GM19240 (cell line): ENCODE measurements at regions not wholly inside any gene's neighbourhood (a gene's known extent, or its start where the extent isn't known, plus 50 kb on each side); places are given as distances from the start of the nearest gene placed in this dataset.
"Not testable (repeated sequence)": the region's sequence is repeated elsewhere in the genome, so short reads cannot be mapped to it uniquely, and the experiment has no call there.

ENCODE experiments used
- DNase-seq: peaks from one replicate; pipeline ENCODE4 v3.0.0; 2011; ENCODE audit warnings: low spot score; ENCODE audit not compliant: insufficient read length

DNA sequence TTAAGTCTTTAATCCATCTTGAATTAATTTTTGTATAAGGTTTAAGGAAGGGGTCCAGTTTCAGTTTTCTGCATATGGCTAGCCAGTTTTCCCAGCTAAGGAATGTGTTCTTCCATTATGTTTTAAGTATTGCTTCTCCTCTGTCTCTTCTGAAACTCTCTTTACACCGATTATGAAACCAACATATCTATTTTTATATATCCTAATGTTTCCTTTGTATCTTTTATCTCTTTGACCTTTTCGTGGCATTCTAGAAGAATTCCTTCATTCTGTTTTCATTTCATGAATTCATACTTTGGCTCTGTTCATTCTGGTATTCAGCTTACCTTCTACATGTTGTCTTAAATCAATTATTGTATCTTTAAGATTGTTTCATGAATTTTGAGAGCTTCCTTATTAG is 697.0 kb upstream of the ACVR2A start:
- no peak for DNase-seq

DNA sequence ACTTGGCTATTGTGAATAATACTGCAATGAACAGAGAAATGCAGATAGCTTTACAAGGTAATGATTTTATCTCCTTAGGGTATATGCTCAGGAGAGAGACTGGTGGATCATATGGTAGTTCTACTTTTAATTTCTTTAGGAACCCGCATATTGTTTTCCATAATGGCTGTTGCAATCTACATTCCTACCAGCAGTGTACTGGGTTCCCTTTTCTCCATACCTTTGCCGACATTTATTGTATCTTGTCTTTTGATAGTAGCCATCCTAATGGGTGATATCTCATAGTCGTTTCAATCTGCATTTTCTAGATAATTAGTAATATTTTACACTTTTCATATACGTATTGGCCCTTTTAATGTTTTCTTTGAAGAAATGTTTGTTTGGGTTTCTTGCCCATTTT is 702.9 kb upstream of the ACVR2A start:
- DNase-seq = no peak

DNA sequence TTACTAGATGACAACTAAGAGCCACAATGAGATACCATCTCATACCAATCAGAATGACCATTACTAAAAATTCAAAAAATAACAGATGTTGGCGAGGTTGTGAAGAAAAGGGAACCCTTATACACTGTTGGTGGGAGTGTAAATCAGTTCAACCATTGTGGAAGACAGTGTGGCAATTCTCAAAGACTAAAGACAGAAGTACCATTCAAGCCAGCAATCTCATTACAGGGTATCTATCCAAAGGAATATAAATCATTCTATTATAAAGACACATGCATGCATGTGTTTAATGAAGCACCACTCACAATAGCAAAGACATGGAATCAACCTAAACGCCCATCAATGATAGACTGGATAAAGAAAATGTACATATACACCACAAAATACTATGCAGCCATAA is 705.1 kb upstream of the ACVR2A start:
- not testable (repeated sequence) for DNase-seq

DNA sequence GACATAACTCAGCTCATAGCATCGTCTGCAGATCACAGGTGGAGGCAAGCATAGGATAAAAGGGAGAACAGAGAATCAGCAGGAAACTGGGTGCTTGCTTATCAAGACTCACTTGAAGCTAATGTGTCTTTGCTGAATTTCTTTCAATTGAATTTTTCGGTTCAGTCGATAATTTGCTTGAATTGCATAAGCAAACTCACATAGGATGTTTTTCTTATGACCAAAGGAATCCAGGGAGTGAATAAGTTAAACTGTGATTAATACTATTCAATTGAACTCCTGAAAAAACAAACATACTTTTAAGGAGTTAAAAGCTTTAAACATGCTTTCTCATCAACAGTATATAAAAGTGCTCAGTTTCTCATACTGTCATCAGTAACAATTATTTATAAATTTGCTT is 707.1 kb upstream of the ACVR2A start:
- DNase-seq = no peak

GRCh38 chr2:147135376-147135775 is 709.5 kb upstream of the ACVR2A start:
- no peak for DNase-seq

DNA sequence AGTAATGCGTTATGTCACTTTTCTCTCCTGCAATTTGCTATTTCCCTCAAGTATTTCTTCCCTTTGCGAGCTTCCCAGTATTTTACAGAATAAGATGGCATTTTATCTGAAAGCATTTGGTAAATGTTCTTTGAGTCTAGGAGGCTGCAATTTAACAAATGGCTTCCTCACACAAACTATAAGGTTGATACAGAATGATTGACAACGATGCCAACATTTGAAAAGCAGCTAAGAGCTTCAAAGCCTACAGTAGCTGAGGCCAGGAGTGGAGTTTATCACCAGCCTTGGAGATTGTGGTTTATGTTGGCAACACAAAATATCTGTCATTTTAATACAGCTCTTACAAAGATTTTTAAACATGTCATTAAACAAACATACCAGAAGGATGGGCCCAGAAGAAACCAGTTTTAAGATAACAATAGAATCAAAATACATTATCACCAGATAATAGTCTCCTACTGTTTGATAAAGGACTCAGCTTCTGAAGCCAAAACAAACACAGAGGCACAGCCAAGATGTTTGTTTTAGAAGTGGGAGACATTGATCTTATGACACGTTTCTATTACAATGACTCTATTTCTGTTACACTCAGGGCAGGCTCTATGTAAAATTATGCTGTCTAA is 711.4 kb upstream of the ACVR2A start:
- DNase-seq = no peak

- no peak for DNase-seq
Observed at GRCh38 chr2:147125145-147125544, 719.7 kb upstream of the ACVR2A start.

DNA sequence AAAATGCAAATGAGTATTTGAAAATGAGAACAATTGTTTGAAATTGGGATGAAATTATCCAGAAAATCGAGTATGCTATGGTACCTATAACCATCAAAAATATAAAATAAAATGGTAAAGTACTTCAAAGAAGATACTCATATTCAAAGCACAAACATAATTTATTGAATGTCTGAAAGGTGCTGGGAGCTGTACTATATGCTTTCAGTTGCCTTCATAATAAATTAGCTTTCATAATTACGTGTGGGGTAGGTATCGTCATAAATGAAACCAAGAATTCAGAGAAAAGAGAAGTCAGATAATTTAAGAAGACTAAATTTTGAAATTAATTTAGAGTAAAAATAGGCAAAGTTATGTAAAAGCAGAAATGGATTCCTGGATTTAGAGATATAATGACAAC is 721.9 kb upstream of the ACVR2A start:
- no peak for DNase-seq

DNA sequence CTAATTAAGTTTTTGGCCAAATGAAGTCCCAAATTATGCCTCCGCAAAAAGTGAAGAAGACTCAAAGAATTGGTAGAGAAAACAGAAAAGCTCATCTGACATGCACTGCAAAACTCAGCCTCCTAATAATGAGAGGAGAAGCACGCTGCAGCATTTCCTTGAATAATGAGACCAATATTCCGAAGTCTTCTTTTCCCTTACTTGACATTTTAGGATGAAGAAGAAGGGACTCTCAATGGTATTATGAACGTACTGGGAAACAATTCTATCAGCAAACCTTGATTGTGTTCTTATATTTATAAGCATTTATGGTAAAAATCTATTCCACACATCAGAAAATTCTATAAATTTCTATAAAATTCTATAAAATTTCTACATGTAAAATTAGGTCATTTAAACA is 733.9 kb upstream of the ACVR2A start:
- DNase-seq = no peak

GRCh38 chr2:147110317-147110716 is 734.5 kb upstream of the ACVR2A start:
- no peak for DNase-seq

DNA sequence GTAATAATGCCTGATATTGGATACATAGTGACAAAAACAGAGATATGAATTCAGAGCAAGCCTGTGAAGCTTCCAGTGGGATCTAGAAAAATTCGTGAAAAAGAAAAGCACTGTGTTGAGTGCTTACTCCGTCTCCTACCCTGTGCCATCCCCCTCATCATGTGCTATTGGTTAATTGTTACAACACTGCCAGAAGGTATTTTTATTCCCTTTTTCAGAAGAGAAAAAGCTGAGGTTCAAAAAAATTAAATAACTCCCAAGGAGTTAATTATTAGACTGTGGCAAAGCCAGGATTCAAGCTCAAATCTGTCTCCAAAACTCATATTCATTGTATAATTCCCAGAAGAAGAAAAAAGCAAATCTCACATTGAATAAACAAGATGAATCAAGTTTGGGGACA is 735.5 kb upstream of the ACVR2A start:
- DNase-seq = no peak

- no peak for DNase-seq
Observed at GRCh38 chr2:147108548-147108947, 736.3 kb upstream of the ACVR2A start.

DNA sequence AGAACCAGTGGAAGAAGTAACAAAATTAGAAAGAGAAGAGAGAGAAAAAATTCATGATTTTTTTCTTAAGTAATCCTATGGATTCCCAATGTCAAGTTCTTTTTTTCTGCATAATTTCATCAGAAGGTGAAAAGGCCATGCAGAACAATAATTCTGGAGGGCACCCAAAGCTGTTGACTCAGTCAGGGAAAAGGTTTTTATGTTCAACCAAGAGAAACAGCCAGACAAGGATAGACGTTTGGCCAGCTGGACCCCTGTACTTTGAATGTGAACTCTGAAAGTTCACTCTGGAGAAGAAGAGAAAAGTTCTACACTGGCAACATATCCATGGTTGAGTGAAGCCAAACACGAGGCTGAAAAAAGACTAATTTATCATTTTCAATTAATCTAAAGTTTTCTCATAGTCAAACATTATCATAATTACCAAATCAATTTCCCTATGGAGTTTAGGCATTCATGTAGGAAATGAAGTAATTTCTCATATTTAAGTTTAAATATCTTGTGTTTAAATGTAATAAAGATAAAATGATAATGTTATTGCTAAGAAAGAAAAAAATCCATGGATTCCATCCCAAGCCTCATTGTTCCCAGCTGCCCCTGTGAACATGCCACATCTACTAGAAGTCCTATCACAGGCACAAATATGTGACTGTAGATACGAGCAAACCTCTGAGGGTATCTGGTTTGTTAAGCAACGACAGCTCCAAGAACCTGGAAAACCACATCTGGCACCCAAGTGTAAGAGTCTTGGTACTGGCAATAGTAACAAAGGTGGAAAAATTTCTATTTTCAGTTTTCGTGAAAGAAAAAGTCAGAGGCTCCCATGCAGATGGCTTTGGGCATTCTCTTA is 742.7 kb upstream of the ACVR2A start:
- DNase-seq = no peak

DNA sequence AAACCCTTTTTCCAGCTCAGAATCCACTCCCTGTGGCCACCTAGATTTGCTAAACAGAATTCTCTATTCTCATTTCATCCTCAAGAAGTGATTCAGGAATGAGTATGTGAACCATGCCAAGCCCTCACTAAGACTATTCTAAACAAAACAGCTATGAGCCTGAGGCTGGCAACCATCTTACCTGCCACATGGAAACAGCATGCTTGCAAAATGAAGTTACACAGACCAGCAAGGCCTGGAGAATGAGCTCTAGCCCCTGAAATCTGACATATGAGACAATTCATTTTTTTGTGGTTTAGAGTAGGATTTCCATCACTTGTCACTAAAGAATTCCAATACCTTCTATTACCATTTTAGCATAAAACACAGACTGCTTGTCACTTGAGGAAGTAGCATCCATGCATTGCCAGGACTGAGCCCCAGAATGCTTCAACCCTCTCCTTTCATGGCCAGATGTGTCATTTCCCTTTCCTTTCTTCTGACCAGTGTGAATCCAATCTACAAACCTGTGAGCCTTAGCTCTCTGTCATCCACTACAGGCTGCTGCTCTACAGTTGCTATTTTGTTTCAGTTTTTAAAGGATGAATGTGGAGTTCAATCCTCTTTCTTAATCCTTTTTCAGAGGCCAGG is 744.3 kb upstream of the ACVR2A start:
- no peak for DNase-seq

- no peak for DNase-seq
Observed at GRCh38 chr2:147099845-147100244, 745.0 kb upstream of the ACVR2A start.

DNA sequence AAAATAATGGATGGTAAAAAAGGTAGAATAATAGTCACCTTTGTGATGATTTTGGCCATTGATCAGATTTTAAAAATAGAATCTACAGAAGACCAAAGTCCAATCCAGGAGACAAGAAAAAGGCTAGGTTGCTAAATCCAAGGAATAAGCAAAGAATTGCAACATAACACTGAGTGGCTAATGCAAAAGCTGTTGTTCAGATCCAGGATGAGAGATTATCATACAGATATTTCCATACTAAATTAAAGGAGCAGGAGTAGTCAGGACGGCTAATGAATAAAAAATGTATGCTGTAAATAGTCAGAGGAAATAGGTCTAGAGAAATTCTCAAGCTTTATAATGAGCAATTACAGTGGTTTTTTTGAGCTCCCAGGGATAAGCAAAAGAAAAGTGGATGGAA is 745.9 kb upstream of the ACVR2A start:
- no peak for DNase-seq

DNA sequence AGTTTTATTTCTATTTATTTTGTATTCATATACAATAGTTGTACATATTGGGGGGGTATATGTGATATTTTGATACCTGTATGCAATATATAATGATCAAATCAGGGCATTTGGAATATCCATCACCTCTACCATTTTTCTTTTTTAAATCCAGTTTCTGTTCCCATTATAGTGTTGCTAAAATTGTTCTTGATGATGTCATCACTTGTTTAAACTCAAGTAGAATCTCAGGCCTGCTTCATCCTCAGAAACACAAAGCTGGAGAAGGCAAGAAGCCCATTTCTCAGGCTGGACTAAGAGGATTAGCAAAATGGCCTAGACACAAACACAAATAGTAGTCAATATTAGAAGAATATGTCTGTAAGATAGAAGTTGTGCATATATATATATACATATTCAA is 747.1 kb upstream of the ACVR2A start:
- DNase-seq = no peak

DNA sequence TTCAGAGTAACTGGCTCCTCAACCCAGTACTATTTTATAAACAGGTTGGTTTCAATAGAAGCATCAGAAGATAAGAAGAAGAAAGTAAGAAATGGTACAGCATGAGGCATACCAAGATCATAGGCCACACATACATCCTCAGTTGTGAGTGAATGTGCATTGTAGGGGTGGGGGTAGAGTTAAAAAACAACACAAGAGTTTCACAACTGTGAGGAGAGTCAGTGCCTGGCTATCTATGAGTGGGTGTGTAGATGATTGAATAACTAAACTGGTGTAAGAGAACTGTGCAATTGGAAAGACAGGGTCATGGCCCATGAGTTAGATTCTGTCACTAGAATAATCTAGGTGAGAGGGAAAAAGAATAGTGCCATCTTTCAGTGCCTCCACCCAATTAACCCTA is 748.2 kb upstream of the ACVR2A start:
- DNase-seq = no peak

- no peak for DNase-seq
Observed at GRCh38 chr2:147095376-147095775, 749.5 kb upstream of the ACVR2A start.

DNA sequence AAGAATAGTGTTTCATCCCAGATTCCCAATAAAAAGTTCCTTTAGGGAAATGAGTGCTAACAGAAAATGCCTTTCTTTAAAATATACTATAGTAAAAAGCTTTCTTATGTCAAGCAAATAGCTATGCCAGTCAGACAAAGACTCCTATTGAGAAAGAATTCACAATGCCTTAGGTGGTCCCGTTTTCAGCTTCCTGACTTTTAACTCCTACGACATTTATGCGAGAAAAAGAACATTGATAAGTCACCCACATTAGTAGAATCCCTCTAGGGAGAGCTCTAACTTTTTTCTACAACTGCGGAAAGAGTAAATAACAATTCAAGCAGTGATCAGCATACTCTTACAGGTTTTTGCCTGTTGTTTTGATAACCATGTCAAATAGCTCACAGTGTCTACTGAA is 750.8 kb upstream of the ACVR2A start:
- DNase-seq = no peak

- no peak for DNase-seq
Observed at GRCh38 chr2:147092266-147092665, 752.6 kb upstream of the ACVR2A start.

DNA sequence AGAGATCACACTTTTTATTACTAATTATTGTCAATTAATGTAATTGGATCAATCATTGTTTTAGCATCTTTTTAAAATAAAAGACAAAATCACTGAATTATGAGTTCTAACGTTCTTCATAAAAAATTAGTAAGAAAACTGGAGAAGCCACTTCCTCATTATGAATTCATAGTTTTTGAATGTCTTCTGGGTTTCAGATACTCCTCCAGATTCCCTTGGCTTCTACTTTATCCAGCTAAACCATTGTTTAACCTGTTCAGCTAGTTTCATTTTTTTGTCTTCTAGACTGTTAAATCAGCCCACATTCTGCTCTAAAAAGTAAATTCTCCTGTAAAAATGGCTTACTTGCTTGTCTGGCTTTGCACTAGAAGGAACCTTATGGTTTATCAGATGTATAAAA is 753.4 kb upstream of the ACVR2A start:
- no peak for DNase-seq

GRCh38 chr2:147088871-147089270 is 756.0 kb upstream of the ACVR2A start:
- DNase-seq = no peak
